OCI-LY1 (cell line): ENCODE measurements at regions not wholly inside any gene's neighbourhood (a gene's known extent, or its start where the extent isn't known, plus 50 kb on each side); places are given as distances from the start of the nearest gene placed in this dataset.

Experiments used
- H2AFZ ChIP-seq: fragments of 200-600 bp; sonication (generic), shearing (Covaris generic); 2 replicates; pipeline ENCODE4 v1.6.0; 2014; ENCODE audit warnings: antibody characterized with exemption, mild to moderate bottlenecking, low read length
- H3F3A ChIP-seq: fragments of 200-600 bp; sonication (generic), shearing (Covaris generic); 2 replicates; pipeline ENCODE4 v1.6.0; 2014; ENCODE audit warnings: mild to moderate bottlenecking, antibody characterized with exemption, low read length, moderate library complexity; ENCODE audit not compliant: insufficient read depth
- H3K27ac ChIP-seq: fragments of 200-600 bp; sonication (generic); 2 replicates; pipeline ENCODE4 v1.5.1; 2014; ENCODE audit warnings: low read length, mixed run types, mild to moderate bottlenecking, low read depth; ENCODE audit not compliant: poor library complexity, severe bottlenecking
- H3K27me3 ChIP-seq: fragments of 200-600 bp; sonication (generic); 2 replicates; pipeline ENCODE4 v1.6.0; 2014; ENCODE audit warnings: antibody characterized with exemption, mild to moderate bottlenecking, low read length, moderate library complexity; ENCODE audit not compliant: insufficient read depth
- H3K36me3 ChIP-seq: fragments of 200-600 bp; sonication (generic); 2 replicates; pipeline ENCODE4 v1.6.1; 2014; ENCODE audit warnings: mild to moderate bottlenecking, antibody characterized with exemption, low read length, moderate library complexity, mixed read lengths; ENCODE audit not compliant: insufficient read depth
- H3K4me1 ChIP-seq: fragments of 200-600 bp; sonication (generic); 2 replicates; pipeline ENCODE4 v1.5.1; 2014; ENCODE audit warnings: mild to moderate bottlenecking, low read length, moderate library complexity; ENCODE audit not compliant: insufficient read depth, severe bottlenecking
- H3K4me2 ChIP-seq: fragments of 200-600 bp; sonication (generic), shearing (Covaris generic); 2 replicates; pipeline ENCODE4 v1.6.1; 2014; ENCODE audit warnings: low read length
- H3K4me3 ChIP-seq: fragments of 200-600 bp; sonication (generic); 2 replicates; pipeline ENCODE4 v1.5.1; 2014; ENCODE audit warnings: low read length, low read depth, mild to moderate bottlenecking, mixed read lengths; ENCODE audit not compliant: poor library complexity, severe bottlenecking
- H3K79me2 ChIP-seq: fragments of 200-600 bp; shearing (Covaris generic); 2 replicates; pipeline ENCODE4 v1.6.1; 2016; ENCODE audit warnings: mixed run types, low read length, mixed read lengths; ENCODE audit not compliant: insufficient read depth
- H3K9ac ChIP-seq: fragments of 200-600 bp; sonication (generic), shearing (Covaris generic); 2 replicates; pipeline ENCODE4 v1.6.1; 2014; ENCODE audit warnings: mild to moderate bottlenecking, low read length, mixed read lengths
- H3K9me2 ChIP-seq: fragments of 200-600 bp; sonication (generic), shearing (Covaris generic); 2 replicates; pipeline ENCODE4 v1.6.1; 2014; ENCODE audit warnings: low read depth, mild to moderate bottlenecking, low read length, mixed read lengths
- H3K9me3 ChIP-seq: fragments of 200-600 bp; shearing (Covaris generic); 2 replicates; pipeline ENCODE4 v1.6.1; 2014; ENCODE audit warnings: low read length, mixed read lengths
- H4K20me1 ChIP-seq: fragments of 200-600 bp; sonication (generic), shearing (Covaris generic); 2 replicates; pipeline ENCODE4 v1.6.0; 2016; ENCODE audit warnings: mild to moderate bottlenecking, low read length; ENCODE audit not compliant: insufficient read depth
- EZH2 ChIP-seq: fragments of 200-600 bp; sonication (generic), shearing (Covaris generic); IDR thresholded peaks from 2 replicates; pipeline ENCODE4 v1.8.0; 2017; ENCODE audit warnings: borderline replicate concordance, mixed run types, mild to moderate bottlenecking, antibody characterized with exemption, low read length, moderate library complexity, mixed read lengths
- TF ChIP-seq, protein P1 (sequence below): fragments of 200-600 bp; sonication (generic), shearing (Covaris generic); IDR thresholded peaks from 2 replicates; pipeline ENCODE4 v1.5.1; 2017; ENCODE audit warnings: mild to moderate bottlenecking, antibody characterized with exemption, low read length, moderate library complexity, mixed read lengths

DNA sequence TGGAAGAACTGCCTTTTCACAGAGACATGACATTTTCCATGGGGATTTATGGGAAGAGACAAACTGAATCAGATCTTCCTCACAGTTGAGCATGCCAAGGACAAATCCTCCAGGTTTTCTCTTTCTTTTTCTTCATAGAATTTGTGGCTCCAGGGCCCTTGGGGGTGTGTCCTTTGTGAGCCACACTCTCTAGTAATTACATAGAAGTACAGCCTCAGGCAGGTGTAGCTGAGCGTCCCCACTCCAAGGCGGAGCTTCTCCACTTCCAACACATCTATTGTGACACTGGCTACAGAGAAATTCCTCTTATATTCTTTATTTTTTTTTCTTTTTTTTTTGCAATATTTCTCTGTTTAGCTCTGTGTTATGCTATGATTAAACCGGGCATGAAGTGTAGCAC lies 420.5 kb upstream of the CD180 start:
- no peak overlapping the region for H3K4me2 ChIP-seq

DNA sequence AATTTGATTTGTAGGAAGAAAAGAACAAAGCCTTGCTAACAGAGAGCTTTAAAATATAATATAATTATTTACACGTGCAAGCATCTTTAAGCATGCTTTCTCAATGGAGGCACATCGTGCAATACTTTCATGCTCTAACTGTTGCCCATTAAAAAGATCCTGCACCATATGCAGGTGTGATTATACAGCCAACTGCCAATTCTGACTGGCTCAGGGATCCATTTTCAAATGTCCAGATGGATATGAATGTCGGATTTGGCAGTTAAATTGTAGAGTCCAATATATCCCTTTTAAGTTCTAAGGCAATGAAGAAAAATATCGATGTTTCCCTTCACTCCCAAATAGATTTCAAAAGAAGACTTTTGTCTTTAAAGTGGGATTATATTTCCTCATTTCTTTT lies 416.4 kb upstream of the CD180 start:
- H4K20me1 ChIP-seq: no peaks in the 10 kb centered on the region
- no peak overlapping the region for H3K4me2 ChIP-seq
- H3K27me3 ChIP-seq: no peaks in the 10 kb centered on the region
- H3K9ac ChIP-seq: no peak overlapping the region
- H3K9me3 ChIP-seq: no peaks in the 10 kb centered on the region
- no peak overlapping the region for H2AFZ ChIP-seq
- no peaks in the 10 kb centered on the region for H3K4me1 ChIP-seq
- H3K36me3 ChIP-seq: no peaks in the 10 kb centered on the region
- no peaks in the 10 kb centered on the region for H3K9me2 ChIP-seq
- TF ChIP-seq, protein P1, sequence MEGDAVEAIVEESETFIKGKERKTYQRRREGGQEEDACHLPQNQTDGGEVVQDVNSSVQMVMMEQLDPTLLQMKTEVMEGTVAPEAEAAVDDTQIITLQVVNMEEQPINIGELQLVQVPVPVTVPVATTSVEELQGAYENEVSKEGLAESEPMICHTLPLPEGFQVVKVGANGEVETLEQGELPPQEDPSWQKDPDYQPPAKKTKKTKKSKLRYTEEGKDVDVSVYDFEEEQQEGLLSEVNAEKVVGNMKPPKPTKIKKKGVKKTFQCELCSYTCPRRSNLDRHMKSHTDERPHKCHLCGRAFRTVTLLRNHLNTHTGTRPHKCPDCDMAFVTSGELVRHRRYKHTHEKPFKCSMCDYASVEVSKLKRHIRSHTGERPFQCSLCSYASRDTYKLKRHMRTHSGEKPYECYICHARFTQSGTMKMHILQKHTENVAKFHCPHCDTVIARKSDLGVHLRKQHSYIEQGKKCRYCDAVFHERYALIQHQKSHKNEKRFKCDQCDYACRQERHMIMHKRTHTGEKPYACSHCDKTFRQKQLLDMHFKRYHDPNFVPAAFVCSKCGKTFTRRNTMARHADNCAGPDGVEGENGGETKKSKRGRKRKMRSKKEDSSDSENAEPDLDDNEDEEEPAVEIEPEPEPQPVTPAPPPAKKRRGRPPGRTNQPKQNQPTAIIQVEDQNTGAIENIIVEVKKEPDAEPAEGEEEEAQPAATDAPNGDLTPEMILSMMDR: no peak
- TF ChIP-seq EZH2: no peak
- no peak overlapping the region for H3K4me3 ChIP-seq
- no peak overlapping the region for H3K27ac ChIP-seq
- no peaks in the 10 kb centered on the region for H3K79me2 ChIP-seq
- H3F3A ChIP-seq: no peaks in the 10 kb centered on the region

More for the DNA sequence above, 420.5 kb upstream of the CD180 start:
- Histone ChIP-seq H4K20me1 (no peaks in the 10 kb centered on the region), H3K36me3 (no peaks in the 10 kb centered on the region), H3K9me2 (no peaks in the 10 kb centered on the region), H3K9me3 (no peaks in the 10 kb centered on the region), H3K27me3 (no peaks in the 10 kb centered on the region), H3F3A (no peaks in the 10 kb centered on the region), H2AFZ (no peak overlapping the region), H3K9ac (no peak overlapping the region), H3K79me2 (no peaks in the 10 kb centered on the region), H3K27ac (no peak overlapping the region), H3K4me3 (no peak overlapping the region), H3K4me1 (no peaks in the 10 kb centered on the region)
- TF ChIP-seq, protein P1: no peak
- no peak for TF ChIP-seq EZH2

DNA sequence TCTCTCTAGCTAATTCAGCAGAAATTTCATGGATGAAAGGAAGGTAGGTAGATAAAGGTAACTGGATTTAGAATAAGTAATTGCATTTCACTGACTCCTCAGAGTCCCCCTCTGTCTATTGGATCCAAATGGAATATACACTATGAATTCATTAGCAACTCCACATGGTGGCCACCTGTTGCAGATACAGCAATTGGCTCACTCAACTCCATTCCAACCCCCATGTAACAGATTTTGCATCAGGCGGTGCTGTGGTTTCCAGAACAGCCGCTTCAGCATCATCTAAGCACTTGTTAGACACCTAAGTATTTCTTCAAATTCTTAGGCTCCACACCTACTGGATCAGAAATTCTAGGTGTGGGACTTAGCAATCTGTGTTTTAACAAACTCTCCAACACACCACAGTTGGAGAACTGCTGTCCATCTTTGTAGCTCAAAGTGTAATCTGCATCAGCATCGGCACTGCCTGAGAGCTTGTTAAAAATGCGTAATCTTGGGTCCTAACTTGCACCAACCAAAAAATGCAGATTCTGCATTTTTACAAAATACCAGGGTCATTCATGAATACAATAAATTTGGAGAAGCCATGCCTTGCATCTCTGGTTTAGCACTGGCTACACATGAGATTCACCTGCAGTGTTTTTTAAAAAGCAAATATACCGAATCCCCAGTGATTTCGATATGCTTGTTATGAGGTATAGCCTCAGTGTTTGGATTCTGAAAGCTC lies 413.8 kb upstream of the CD180 start:
- H3K9me2 ChIP-seq: no peaks in the 10 kb centered on the region
- H3K27ac ChIP-seq: no peak overlapping the region
- no peaks in the 10 kb centered on the region for H3K9me3 ChIP-seq
- no peaks in the 10 kb centered on the region for H3K27me3 ChIP-seq
- no peaks in the 10 kb centered on the region for H3F3A ChIP-seq
- H2AFZ ChIP-seq: no peak overlapping the region
- H3K9ac ChIP-seq: no peak overlapping the region
- TF ChIP-seq EZH2: no peak
- TF ChIP-seq, protein P1: no peak
- no peaks in the 10 kb centered on the region for H3K79me2 ChIP-seq
- H4K20me1 ChIP-seq: no peaks in the 10 kb centered on the region
- H3K36me3 ChIP-seq: no peaks in the 10 kb centered on the region
- H3K4me2 ChIP-seq: no peak overlapping the region
- no peak overlapping the region for H3K4me3 ChIP-seq
- H3K4me1 ChIP-seq: no peaks in the 10 kb centered on the region
